Stimulated activated CD4-positive, alpha-beta T cell treated with anti-CD3 and anti-CD28 coated beads, TNF-alpha, amount 100 ng/mL, for 24 hours (primary cell): ENCODE measurements at regions not wholly inside any gene's neighbourhood (a gene's known extent, or its start where the extent isn't known, plus 50 kb on each side); places are given as distances from the start of the nearest gene placed in this dataset.
"Not testable (repeated sequence)": the region's sequence is repeated elsewhere in the genome, so short reads cannot be mapped to it uniquely, and the experiment has no call there.

Experiments used
- DNase-seq, 3 experiments: peaks; one replicate each; pipeline ENCODE4 v3.0.0-alpha.2; 2020; ENCODE audit warnings: low read depth in 3 of 3

DNA sequence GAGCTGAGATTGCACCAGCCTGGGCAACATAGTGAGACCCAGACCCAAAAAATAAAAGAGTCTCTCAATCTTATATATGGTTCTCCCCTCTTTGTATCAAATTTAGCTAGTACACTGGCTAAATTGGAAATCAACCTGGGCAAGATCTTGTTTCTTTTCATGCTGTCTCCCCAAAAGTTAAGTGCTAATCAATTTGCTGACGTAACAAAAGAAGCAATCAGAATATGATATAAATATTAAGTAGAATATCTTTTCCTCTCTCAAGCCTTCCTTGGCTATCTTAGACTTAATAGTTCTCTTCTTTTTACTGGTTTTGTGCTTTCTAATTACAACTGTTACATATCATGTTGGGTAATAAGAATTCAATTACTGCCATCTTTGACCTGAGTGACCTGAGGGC, 258.9 kb downstream of the KCNRG start:
- no peak for DNase-seq

DNA sequence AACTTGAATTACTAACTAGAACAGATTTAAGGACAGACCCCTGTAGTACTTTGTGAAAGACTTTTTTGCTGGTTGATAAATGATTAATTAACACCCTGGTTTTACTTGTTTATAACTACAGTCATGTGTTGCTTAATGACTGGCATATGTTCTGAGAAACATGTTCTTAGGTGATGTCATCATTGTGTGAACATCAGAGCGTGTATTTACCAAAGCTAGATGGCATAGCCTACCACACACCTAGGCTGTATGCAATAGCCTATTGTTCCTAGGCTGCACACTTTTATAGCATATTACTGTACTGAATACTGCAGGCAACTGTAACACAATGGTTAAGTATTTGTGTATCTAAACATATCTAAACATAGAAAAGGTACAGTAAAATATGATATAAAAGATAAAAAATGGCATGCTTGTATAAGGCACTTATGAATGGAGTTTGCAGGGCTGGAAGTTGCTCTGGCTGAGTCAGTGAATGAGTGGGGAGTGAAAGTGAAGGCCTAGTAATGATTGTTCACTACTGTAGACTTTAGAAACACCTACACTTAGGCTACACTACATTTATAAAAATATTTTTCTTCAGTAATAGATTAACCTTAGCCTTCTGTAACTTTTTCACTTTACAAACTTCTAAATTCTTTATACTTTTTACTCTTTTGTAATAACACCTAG, 260.3 kb downstream of the KCNRG start:
- DNase-seq, result no peak

DNA sequence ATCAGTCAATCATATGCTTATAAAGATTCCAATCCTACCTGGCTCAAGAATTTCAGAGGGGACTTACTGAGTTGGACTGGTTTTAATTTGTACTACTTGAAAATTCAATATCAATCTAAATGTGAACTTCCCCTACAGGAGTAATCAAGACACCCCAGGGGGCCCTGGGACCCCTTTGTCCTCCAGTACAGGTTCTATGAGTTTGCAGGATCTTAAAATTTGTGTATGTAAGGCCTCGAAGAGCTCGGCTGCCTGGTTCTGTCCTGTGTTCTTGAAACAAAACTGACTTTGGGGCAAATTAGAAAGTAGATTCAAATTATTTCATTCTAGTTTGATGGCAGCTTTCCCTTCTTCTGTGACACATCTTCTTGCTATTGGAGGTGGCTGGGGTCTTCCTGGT, 261.3 kb downstream of the KCNRG start:
- no peak for DNase-seq

DNA sequence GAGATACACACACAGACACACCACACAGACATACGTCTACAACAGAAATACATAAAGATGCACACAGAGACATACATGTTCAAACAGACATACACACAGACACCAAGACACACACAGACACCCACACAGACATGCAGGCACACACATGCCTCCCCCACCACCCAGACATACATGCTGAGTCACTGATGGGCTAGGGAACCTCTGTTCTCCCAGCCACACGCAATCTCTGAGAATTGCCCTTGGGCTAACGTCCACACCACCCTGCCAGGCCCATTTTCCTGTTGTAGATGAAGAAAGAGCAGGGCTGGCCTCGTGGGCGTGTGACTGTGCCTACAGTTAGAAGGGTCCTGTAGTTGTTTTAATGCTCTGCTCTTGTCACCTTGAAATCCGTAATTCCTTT, 261.9 kb downstream of the KCNRG start:
- DNase-seq, result no peak

DNA sequence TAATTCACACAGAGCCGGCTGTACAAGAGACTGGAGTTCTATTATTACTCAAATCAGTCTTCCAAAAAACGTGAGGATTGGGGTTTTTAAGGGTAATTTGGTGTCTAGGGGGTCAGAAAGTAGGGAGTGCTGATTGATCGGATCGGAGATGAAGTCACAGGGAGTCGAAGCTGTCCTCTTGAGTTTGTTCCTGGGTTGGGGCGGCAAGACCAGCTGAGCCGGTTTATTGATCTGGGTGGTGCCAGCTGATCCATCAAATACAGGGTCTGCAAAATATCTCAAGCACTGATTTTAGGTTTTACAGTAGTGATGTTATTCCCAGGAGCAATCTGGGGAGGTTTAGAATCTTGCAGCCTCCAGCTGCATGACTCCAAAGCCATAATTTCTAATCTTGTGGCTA, 262.7 kb downstream of the KCNRG start:
- DNase-seq, result no peak

DNA sequence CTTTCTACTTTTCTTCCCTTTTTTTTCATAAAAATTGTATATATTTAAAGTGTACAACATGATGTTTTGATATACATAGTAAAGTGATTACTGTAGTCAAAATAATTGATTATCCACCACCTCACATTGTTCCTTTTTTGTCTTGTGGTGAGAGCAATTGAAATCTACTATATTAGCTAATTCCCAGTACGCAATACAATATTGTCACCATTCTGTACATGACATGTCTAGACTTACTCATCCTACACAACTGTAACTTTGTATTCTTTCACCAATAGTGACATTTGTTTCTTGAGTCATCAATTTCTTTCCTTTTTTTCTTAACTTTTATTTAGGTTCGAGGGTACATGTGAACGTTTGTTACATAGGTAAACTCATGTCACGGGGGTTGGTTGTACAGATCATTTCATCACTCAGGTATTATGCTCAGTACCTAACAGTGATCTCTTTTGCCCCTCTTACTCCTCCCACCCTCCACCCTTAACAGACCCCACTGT, 265.2 kb downstream of the KCNRG start:
- DNase-seq, result no peak

DNA sequence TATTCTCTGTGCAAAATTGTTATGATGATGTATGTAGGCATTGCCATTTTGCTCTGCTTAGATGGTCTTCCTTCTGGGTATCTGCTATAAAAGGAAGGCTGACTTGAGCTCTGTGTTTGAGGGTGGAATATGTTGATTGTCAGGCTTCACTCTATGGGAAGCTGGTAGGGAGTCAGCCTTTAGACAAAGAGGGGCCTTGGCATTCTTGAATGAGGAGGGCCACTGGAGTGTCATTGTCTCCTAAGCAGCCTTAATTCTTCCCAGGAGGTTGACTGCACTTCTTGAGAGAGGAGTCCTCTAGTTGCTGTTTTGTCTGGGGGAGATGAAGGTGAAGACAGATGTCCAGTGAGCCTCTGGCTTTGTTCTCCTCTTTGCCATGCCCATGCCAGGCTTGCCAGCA, 266.8 kb downstream of the KCNRG start:
- no peak for DNase-seq

DNA sequence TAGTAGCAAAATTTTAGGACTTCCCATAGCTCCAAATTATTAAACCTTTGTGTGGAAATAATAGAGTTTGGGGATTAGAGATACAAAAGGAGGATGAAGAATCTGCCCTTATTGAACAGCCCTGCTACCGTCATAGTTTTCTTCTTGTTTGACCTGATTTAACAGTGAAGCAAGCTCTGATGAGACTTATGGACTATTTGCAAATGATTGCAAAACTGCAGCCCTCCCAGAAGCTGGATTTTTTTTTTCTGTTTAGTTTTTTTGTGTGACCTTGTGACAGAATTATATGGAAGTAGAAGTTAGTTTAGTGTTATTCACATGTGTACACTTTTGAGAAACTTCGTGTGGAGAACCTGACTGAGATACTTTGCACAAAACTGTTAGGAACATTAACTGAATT, 267.8 kb downstream of the KCNRG start:
- DNase-seq, result no peak

DNA sequence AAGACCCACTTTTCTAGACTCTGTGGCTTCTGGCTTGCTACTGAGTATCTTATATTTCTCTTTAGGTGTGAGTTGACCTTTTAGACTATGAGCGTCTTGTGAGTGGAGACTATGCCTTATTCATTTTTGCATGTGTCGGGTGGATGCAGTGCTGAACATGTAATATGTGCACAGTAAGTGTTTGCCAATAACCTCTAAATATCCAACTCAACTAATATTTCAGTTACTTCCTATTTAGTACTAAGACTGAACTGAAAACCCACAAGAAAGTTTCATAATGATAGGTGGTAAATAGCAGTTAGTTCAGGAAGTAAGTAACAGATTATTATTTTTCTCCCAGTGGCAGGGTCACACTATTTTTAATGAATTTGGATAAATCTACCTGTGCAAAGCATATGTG, 269.3 kb downstream of the KCNRG start:
- no peak for DNase-seq

DNA sequence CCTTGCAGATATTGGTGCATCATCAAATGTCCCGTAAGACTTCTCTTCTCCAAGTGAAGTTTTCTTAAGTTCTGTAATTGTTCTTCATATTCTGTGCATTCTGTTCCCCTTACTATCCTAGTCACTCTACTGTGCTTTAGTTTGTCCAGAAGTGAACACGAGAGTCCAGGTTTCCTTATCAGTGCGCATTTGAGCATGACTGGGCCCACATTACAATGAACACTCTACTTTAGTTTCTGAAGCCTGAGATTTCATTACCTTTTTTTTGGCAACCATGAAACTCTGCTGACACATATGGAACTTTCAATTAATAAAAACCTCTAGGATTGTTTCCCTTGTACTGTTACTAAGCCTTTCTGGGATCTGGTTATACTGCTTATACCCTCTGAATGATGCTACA, 270.0 kb downstream of the KCNRG start:
- DNase-seq, result no peak

DNA sequence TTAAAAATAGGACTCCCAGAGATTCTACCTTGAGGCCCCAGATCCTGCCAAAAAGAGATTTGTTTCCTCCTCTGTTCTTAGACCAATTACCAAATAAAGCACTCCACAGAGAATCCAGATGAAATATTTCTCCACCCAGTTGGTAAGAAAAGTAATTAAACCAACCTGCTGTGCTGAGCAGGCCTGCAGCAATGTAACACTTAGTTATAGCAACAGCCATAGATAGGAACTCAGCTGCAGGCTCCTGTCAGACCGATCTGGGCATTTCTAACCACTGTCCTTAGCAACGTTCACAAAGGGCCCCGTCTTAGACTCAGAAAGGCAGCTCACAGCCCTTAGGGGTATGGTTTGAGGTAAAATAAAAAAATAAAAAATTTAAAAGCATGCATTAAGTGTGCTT, 271.1 kb downstream of the KCNRG start:
- no peak for DNase-seq

DNA sequence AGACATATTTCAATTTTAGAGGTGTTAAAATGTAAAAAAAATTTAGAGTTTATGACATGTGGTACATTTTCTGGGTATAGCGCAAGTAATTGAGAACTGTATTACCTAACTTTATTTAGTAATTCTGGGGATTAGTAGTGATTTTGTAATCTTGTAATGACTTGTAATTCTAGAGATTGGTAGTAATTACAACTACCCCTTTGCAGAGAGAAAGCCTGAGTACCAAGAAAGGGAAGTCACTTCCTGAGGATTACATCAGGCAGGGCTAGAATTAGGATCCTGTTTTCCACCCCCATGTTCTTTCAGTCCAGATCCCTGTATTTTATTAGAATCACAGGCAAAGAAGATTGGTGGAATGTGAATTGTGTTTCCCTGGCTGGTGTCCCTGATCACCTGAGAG, 274.9 kb downstream of the KCNRG start:
- DNase-seq, result no peak

DNA sequence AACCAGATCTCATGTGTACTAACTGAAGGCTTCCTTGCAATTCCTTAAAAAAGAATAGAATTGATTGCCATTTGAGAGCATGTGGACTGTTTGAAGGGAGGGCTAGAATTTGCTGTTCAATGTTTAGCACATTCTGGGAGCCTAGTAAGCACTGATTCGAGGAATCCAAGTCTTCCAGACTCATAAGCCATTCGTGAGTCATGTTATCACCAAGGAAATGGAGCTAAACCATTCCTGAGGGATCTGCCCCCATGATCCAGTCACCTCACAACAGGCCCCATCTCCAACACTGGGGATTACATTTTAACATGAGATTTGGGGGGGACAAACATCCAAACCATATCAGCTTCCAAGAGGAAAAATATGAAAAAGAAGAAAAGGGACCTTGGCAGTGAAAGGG, 276.4 kb downstream of the KCNRG start:
- DNase-seq, result no peak

DNA sequence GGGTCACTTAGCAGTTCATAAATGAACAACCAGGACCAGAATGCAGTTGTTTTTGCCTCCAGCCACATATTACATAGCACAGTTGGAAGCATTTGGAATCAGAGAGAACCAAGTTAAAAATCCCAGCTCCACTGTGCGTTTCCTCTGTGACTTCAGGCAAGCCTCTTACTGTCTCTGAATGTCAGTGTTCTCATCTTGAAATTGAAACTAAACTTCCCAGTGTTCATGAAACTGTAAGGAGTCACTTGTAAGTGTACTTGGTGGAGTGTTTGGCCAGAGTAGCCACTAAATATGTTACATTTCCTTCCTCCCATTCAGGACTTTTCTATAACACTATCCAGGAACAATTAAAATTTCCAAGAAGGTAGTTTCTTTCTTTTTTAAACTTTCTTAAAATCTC, 276.8 kb downstream of the KCNRG start:
- DNase-seq, result no peak

DNA sequence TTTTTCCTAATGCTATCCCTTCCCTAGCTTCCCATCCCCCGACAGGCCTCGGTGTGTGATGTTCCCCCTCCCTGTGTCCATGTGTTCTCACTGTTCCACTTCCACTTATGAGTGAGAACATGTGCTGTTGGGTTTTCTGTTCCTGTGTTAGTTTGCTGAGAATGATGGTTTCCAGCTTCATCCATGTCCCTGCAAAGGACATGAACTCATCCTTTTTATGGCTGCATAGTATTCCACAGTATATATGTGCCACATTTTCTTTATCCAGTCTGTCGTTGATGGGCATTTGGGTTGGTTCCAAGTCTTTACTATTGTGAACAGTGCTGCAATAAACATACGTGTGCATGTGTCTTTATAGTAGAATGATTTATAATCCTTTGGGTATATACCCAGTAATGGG, 279.2 kb downstream of the KCNRG start:
- not testable (repeated sequence) for DNase-seq

DNA sequence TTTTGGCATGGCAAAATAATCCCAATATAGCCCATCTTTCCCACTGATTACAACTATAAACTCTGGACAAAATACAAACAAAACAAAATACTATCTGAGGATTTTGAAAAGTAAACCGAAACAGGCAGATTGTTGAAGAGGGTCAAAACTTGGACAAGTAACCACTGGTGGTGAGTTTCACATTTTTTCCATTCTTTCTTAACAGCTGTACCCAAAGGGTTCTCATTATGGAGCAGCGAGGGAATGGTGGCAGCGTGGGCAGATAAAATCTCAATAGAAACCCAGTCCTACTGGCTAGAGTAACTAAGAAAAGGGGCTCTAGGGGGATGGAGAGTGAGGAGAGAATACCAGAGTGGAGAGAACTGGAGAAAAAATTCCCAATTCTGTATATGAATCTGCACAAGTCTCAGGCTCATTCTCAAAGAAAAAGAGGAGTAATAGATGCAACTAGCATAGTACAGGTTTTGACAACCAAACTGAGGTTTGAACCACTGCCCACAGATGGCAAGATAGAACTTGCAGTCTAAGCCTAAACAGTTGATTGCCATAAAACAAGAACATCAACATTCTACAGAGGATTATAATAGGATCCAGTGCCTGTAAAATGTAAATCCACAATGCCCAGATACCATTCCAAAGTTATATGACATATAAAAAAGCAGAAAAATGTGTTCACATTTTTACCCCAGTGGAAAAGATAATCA, 284.5 kb downstream of the KCNRG start:
- DNase-seq, result no peak

DNA sequence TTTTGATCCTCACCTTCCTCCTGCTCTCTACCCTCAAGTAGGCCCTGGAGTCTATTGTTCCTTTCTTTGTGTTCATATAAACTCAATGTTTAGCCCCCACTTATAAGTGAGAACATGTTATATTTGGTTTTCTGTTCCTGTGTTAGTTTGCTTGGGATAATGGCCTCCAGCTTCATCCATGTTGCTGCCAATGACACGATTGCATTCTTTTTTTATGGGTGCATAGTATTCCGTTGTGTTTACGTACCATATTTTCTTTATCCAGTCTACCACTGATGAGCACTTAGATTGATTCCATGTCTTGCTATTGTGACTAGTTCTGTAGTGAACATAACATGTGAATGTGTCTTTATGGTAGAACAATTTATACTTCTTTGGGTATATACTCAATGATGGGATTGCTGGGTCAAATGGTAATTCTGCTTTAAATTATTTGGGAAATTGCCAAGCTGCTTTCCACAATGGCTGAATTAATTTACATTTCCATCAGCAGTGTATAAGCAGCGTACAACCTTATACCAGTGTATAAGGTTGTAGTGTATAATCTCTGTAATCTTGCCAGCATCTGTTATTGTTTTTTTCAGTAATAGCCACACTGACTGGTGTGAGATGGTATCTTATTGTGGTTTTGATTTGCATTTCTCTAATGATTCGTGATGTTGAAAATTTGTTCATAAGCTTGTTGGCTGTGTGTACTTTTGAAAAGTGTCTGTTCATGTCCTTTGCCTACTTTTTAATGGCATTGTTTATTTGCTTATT, 288.9 kb downstream of the KCNRG start:
- no peak for DNase-seq

DNA sequence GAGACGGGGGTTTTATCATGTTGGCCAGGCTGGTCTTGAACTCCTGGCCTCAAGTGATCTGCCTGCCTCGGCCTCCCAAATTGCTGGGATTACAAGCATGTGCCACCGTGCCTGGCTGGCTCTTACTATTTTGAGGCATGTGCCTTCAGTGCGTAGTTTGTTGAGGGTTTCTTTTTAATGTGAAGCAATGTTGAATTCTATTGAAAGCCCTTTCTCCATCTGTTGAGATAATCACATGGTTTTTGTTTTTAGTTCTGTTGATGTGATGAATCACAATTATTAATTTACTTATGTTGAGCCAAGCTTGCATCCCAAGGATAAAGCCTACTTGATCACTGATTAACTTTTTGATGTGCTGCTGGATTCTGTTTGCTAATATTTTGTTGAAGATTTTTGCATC, 290.9 kb downstream of the KCNRG start:
- DNase-seq, result no peak

DNA sequence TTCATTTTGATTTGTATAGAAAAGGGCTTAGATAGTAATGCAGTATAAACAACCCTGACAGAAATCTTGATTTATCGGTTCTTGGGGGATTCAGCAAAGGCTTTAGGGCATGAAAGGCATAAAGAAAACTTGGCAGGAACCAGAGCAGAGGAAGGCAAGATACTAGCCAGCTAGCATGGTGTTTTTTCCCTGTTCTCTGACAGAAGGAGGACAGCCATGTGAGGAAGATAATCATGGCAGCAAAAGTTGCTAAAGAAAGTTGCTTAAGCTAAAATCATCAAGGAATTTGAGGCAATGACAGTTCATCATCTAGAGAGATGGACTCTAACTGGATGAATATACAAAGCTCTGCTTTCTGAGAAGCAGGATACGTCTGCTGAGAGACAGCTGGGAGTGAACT, 294.1 kb downstream of the KCNRG start:
- no peak for DNase-seq

DNA sequence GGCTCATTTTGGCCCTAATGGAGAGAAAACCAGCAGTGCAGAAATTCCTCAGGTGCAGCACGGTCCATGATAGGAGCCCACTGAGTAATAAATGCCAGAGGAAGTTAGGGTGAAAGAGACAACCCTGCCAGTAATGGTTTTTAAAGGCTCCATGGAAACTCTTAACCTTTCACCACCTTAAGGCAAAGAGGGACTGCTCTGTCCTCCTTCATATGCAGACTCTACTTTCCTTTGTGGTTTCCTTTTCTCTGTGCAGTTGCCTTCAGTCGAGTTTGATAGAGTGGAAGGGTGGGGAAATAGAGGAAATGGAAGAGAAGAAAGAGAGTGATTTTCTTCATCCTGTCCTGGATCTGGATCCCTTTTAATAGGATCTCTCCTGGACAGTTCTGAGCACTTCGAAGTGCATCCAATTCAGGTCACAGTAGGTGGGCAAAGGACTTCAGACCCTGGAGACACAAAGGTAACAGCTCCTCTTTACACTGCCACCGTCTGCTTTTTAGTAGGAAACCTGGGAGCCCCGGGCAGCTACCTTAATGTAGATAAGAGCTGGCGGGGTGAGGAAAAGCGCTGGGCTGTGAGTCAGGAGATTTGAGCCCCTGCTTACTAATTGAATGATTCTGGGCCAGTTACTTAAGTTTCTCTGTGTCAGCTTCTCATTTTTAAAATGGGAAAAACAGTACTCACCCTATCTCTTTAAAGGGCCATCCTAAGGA, 294.8 kb downstream of the KCNRG start:
- DNase-seq, result no peak

DNA sequence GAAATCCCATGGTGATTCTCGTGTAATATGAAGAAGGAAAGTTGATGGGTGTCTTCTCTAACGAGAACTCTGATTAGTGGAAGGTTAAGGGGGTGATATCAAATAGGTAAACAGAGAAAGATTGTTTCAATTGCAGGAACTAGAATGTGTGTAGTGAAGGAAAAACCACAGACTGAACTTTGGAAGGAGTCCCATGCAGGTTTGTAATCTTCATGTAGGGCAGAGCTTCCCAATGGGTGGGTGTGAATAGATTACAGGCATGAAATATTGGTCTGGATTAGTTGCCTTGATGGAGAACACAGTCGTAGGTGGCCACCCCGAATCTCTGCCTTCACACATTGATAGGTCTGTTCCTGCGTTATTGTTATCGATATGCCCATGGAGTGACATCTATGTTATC, 295.5 kb downstream of the KCNRG start:
- DNase-seq, result no peak

DNA sequence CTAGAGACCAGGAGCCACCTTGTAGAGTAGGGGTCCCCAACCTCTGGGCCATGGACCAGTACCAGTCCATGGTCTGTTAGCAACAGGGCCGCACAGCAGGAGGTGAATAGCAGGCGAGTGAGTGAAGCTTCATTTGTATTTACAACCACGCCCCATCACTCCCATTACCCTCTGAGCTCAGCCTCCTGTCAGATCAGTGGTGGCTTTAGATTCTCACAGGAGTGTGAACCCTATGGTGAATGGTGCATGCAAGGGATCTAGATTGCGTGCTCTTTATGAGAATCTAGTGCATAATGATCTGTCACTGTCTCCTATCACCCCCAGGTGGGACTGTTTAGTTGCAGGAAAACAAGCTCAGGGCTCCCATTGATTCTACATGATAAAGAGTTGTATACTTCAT, 303.6 kb downstream of the KCNRG start:
- no peak for DNase-seq
